ENCODE measurements at regions not wholly inside any gene's neighbourhood (a gene's known extent, or its start where the extent isn't known, plus 50 kb on each side); places are given as distances from the start of the nearest gene placed in this dataset.

DNA sequence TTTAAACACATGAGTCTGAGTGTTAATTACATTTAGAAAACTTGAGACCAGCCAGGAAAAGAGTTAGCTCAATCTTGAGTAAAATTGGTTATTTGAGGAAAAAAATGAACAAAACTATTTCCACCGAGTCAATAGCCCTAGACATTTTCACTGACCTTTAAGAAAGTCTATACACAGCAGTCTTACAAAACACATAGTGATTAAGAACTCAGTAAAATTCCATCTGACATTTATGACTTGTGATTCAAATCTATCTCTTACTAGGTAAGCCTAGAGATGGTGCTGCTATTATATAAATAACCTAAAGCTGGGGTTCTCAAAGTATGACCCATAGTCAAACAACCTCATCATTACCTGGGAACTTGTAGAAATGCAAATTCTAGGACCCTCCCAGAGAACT, 109.1 kb upstream of the COL8A1 start:
- H3K27ac ChIP-seq, result no peak overlapping the region
- no peaks in the 10 kb centered on the region for H3K9me3 ChIP-seq
- no peak for DNase-seq
- intact Hi-C loops (cut with DNase I), result no loop called here
- 73 to 79% methylated on average over 1 of the region's 1 CpG for WGBS, 2 donors
- TF ChIP-seq EP300 (IDR thresholded peaks at IDR 0.05) (no peak), POLR2AphosphoS5 (IDR thresholded peaks at IDR 0.05) (no peak), CTCF (IDR thresholded peaks at IDR 0.05) (no peak), POLR2A (IDR thresholded peaks at IDR 0.05) (no peak)
- no peaks in the 10 kb centered on the region for H3K36me3 ChIP-seq
- H3K27me3 ChIP-seq, result no peaks in the 10 kb centered on the region
- H3K4me3 ChIP-seq, result no peak overlapping the region
- H3K4me1 ChIP-seq, result no peaks in the 10 kb centered on the region

- intact Hi-C loops (cut with DNase I), result no loop called here
- Histone ChIP-seq H3K27ac (no peak overlapping the region), H3K4me1 (no peaks in the 10 kb centered on the region), H3K4me3 (no peak overlapping the region), H3K36me3 (no peaks in the 10 kb centered on the region), H3K9me3 (no peaks in the 10 kb centered on the region), H3K27me3 (no peaks in the 10 kb centered on the region)
- TF ChIP-seq POLR2A (IDR thresholded peaks at IDR 0.05) (no peak), POLR2AphosphoS5 (IDR thresholded peaks at IDR 0.05) (no peak), CTCF (IDR thresholded peaks at IDR 0.05) (no peak), EP300 (IDR thresholded peaks at IDR 0.05) (no peak)
- WGBS, 2 donors, result 83% methylated on average over 4 of the region's 4 CpGs
- no peak for DNase-seq
Observed at GRCh38 chr3:99526921-99527320, 111.5 kb upstream of the COL8A1 start.

GRCh38 chr3:99524559-99524958, 113.8 kb upstream of the COL8A1 start:
- no peak for DNase-seq
- TF ChIP-seq CTCF (IDR thresholded peaks at IDR 0.05), result no peak
- TF ChIP-seq EP300 (IDR thresholded peaks at IDR 0.05), result no peak
- no peak for TF ChIP-seq POLR2A (IDR thresholded peaks at IDR 0.05)
- no peak for TF ChIP-seq POLR2AphosphoS5 (IDR thresholded peaks at IDR 0.05)

DNA sequence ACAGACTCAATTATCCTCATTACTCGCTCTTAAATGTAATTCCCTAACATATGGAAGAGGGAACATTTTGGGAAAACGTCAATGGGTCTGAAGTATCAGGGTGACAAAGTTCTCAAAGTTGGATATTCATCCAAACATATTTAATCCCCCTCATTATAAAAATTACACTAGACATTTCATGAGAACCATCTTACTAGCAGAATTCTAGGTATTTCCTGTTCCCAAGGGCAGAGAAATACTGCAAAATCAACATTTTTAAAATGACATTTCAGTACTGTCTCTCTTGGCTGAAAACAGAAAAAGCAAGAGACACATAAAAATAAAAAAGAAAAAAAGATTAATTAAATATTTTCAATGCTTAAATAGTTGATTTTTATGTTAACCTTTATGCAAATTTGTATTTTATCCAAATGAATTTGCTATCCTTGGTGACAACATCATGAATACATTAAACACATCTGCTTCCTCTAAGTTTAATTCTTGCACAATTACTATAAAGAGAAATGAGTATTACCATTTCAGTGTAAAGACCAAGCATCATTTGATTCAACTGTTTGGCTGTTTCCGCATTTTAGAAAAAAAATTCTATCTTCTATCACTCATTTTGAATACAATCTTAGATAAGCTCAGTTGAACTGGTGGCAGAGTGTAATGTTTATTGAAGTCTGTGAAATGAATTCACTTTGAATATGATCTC, 114.8 kb upstream of the COL8A1 start:
- Histone ChIP-seq H3K4me1 (no peaks in the 10 kb centered on the region), H3K4me3 (no peak overlapping the region), H3K9me3 (no peaks in the 10 kb centered on the region), H3K27ac (no peak overlapping the region), H3K36me3 (no peaks in the 10 kb centered on the region), H3K27me3 (no peaks in the 10 kb centered on the region)
- 82 to 87% methylated on average over 3 of the region's 3 CpGs for WGBS, 2 donors
- TF ChIP-seq POLR2A (IDR thresholded peaks at IDR 0.05), result no peak
- no peak for TF ChIP-seq EP300 (IDR thresholded peaks at IDR 0.05)
- TF ChIP-seq CTCF (IDR thresholded peaks at IDR 0.05), result no peak
- TF ChIP-seq POLR2AphosphoS5 (IDR thresholded peaks at IDR 0.05), result no peak
- intact Hi-C loops (cut with DNase I), result no loop called here
- DNase-seq, result no peak

More at GRCh38 chr3:99524559-99524958, 113.8 kb upstream of the COL8A1 start:
- Histone ChIP-seq H3K9me3 (no peaks in the 10 kb centered on the region), H3K27ac (no peak overlapping the region), H3K27me3 (no peaks in the 10 kb centered on the region), H3K36me3 (no peaks in the 10 kb centered on the region), H3K4me1 (no peaks in the 10 kb centered on the region), H3K4me3 (no peak overlapping the region)
- intact Hi-C loops (cut with DNase I), result no loop called here

DNA sequence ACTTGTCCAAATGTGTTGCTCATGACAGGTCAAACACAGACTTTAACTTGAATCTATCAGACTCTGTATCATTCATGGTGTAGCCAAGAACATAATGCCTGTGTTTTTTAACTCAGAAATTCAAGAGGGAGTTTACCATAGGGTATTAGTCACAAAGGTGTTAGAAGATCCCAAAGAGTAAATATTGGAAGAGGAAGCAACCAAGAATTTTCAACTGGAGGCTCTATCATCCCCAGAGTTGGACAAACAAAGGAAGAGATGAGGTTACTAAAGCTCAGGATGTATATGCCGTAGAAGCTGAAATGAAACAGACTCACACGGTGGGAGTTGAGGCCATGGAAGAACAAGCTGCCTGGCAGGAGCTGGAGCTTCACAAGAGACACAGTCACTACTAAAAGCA, 116.2 kb upstream of the COL8A1 start:
- Histone ChIP-seq H3K9me3 (no peaks in the 10 kb centered on the region), H3K36me3 (no peaks in the 10 kb centered on the region), H3K4me3 (no peak overlapping the region), H3K27me3 (no peaks in the 10 kb centered on the region), H3K4me1 (no peaks in the 10 kb centered on the region), H3K27ac (no peak overlapping the region)
- intact Hi-C loops (cut with DNase I), result no loop called here
- WGBS, 2 donors, result 74 to 77% methylated on average over 2 of the region's 2 CpGs
- no peak for TF ChIP-seq CTCF (IDR thresholded peaks at IDR 0.05)
- TF ChIP-seq POLR2A (IDR thresholded peaks at IDR 0.05), result no peak
- no peak for TF ChIP-seq EP300 (IDR thresholded peaks at IDR 0.05)
- no peak for TF ChIP-seq POLR2AphosphoS5 (IDR thresholded peaks at IDR 0.05)
- no peak for DNase-seq

Data from sigmoid colon (tissue), 6 donors.